Vagina (tissue), 2 donors: ENCODE measurements at regions not wholly inside any gene's neighbourhood (a gene's known extent, or its start where the extent isn't known, plus 50 kb on each side); places are given as distances from the start of the nearest gene placed in this dataset.

ENCODE experiments used
- CTCF ChIP-seq, 3 experiments: fragments of 450-650 bp in 2 of 3; fragments of 200-600 bp in 1 of 3; sonication (generic) in 1 of 3; IDR thresholded peaks; one replicate each; pipeline ENCODE4 v1.5.1; 2017 to 2019; ENCODE audit warnings: antibody characterized with exemption in 3 of 3, mild to moderate bottlenecking in 2 of 3, moderate library complexity in 2 of 3
- POLR2A ChIP-seq, 2 donors: fragments of 450-650 bp; IDR thresholded peaks; one replicate each; pipeline ENCODE4 v1.6.1; 2017; ENCODE audit warnings: antibody characterized with exemption in 2 of 2, mild to moderate bottlenecking in 2 of 2, moderate library complexity in 2 of 2
- POLR2AphosphoS5 ChIP-seq, 2 donors: sonication (generic); formaldehyde crosslinking; IDR thresholded peaks; one replicate each; pipeline ENCODE4 v1.9.0; 2017; ENCODE audit warnings: antibody characterized with exemption in 2 of 2, mild to moderate bottlenecking in 2 of 2, low read depth in 1 of 2; ENCODE audit not compliant: insufficient read depth in 1 of 2

DNA sequence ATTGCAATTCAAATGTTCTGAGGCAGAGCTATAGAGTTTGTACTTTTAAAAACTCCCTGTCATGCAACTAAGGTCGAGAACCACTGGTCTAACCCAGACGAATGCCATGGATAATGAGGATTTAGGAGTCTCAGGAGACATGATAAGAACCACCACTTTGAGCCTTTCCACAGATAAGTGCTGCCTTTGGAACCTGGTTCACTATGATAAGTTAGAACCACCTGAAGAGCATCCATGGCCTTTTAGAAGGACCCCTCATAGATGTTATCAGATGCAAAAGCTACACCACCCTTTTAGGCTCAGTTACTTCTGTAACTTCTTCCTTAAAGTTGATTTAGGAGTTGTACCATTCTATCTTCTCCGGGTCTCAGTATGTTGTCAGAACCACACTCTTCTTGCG lies 350.6 kb upstream of the CCL2 start:
- TF ChIP-seq CTCF (IDR thresholded peaks at IDR 0.05) (no peak), POLR2AphosphoS5 (IDR thresholded peaks at IDR 0.05; ENCODE audit: insufficient read depth in 1 of 2, low read depth in 1 of 2) (no peak), POLR2A (IDR thresholded peaks at IDR 0.05) (no peak)
